ENCODE measurements at regions not wholly inside any gene's neighbourhood (a gene's known extent, or its start where the extent isn't known, plus 50 kb on each side); places are given as distances from the start of the nearest gene placed in this dataset.

- no peak for DNase-seq
Measured at GRCh38 chr2:148567716-148568115, 76.8 kb upstream of the EPC2 start.

- no peak for DNase-seq
Measured at GRCh38 chr2:148568597-148568996, 76.0 kb upstream of the EPC2 start.

- no peak for DNase-seq
Measured at GRCh38 chr2:148569221-148569620, 75.3 kb upstream of the EPC2 start.

GRCh38 chr2:148570989-148571388 lies 73.6 kb upstream of the EPC2 start:
- DNase-seq: no peak

GRCh38 chr2:148577845-148578492 lies 66.6 kb upstream of the EPC2 start:
- DNase-seq: no peak

- DNase-seq: no peak
Measured at GRCh38 chr2:148578493-148578884, 66.1 kb upstream of the EPC2 start.

- no peak for DNase-seq
Measured at GRCh38 chr2:148582679-148583511, 61.7 kb upstream of the EPC2 start.

GRCh38 chr2:148585696-148586095 lies 58.9 kb upstream of the EPC2 start:
- DNase-seq: no peak

- no peak for DNase-seq
Measured at GRCh38 chr2:148586522-148587128, 57.9 kb upstream of the EPC2 start.

GRCh38 chr2:148590612-148591011 lies 53.9 kb upstream of the EPC2 start:
- no peak for DNase-seq

GRCh38 chr2:148592791-148593190 lies 51.8 kb upstream of the EPC2 start:
- DNase-seq: no peak

GRCh38 chr2:148593421-148593820 lies 51.1 kb upstream of the EPC2 start:
- no peak for DNase-seq

- DNase-seq: peak; percentile 83
Measured at GRCh38 chr2:148594216-148594615, 50.3 kb upstream of the EPC2 start.

Measured in NCI-H2171 (cell line).